ENCODE measurements at regions not wholly inside any gene's neighbourhood (a gene's known extent, or its start where the extent isn't known, plus 50 kb on each side); places are given as distances from the start of the nearest gene placed in this dataset.

DNA sequence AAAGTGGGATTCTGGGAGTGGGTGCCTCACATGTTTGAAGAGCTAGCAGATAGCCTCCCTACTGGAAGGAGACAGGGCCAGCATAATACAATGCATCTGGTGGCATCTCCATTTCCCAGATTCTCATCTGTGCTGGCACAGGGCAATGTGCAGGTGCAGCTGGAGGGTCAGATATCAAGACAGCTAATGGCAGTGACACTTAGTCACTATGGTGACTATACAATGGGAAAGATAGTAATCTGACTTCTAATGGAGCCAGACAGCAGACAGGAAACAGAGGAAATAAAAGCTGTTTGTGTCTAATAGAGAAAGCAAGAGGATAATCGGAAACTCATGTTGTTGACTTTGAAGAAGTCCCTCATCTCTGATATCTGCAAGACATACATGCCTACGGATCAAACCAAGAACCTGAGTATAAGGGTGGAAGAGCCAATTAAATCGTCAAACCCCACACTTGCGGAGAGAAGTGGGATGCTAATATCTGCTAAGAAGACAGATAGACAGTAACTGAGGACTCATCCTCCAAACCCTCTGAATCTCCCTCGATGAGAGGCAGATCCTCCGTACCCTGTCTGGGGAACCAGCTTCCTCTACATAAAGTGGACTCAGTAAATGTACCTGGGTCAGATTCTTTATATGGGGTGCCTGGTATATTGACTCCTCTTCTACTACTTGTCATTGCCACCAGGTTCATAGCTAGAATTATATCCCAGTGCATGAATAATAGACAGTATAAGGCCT is 692.7 kb downstream of the SOCS6 start:
- WGBS (ENCODE audit: insufficient coverage), result no CpG with 5 or more reads among the region's 6 CpGs

DNA sequence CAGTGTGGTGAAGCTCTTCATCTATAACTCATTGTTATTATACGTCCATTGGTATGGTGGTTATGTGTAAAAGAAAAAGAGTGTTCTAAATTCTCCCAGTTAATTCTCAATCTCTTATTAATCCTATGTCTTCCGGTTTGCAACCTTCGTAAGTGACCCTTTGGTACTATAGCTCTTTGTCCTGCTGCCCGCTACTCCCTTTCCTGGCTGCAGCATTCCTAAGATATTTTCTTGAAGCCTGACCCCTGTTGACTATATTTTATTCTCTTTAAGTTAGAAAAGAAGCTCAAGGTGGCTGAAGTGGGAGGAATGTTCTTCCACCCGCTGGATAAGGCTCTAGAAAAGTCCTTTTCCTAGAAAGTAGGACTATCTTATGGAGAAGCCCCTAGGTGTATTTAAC is 684.8 kb downstream of the SOCS6 start:
- no peak overlapping the region for H2AFZ ChIP-seq (ENCODE audit: insufficient read depth, low read depth, low read length, poor library complexity, severe bottlenecking)
- no peaks in the 10 kb centered on the region for H3K79me2 ChIP-seq (ENCODE audit: insufficient read depth, low read length)
- Mint-ChIP-seq H3K4me1 (no peaks in the 10 kb centered on the region), H3K4me3 (no peak overlapping the region), H3K27me3 (ENCODE audit: low read depth in 3 of 3) (no peaks in the 10 kb centered on the region), H3K9me3 (peaks cover 0 to 9% (median 8%) of the 10 kb centered on the region in 7 donors), H3K27ac (no peak overlapping the region), H3K36me3 (no peaks in the 10 kb centered on the region)
- peaks cover 0 to 12% of the 10 kb centered on the region in 2 donors for H3K9me3 ChIP-seq (replicated peaks in 1 of 2; ENCODE audit: control insufficient read depth in 1 of 2, insufficient read depth in 1 of 2, low read length in 2 of 2)
- no CpG with 5 or more reads among the region's 5 CpGs for WGBS (ENCODE audit: insufficient coverage)
- H3K4me3 ChIP-seq (replicated peaks in 1 of 3; ENCODE audit: low read depth in 2 of 3, low read length in 3 of 3), result no peak overlapping the region
- intact Hi-C loops (cut with micrococcal nuclease), result no loop called here
- TF ChIP-seq, protein P1, sequence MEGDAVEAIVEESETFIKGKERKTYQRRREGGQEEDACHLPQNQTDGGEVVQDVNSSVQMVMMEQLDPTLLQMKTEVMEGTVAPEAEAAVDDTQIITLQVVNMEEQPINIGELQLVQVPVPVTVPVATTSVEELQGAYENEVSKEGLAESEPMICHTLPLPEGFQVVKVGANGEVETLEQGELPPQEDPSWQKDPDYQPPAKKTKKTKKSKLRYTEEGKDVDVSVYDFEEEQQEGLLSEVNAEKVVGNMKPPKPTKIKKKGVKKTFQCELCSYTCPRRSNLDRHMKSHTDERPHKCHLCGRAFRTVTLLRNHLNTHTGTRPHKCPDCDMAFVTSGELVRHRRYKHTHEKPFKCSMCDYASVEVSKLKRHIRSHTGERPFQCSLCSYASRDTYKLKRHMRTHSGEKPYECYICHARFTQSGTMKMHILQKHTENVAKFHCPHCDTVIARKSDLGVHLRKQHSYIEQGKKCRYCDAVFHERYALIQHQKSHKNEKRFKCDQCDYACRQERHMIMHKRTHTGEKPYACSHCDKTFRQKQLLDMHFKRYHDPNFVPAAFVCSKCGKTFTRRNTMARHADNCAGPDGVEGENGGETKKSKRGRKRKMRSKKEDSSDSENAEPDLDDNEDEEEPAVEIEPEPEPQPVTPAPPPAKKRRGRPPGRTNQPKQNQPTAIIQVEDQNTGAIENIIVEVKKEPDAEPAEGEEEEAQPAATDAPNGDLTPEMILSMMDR (IDR thresholded peaks at IDR 0.05), result no peak
- no peak overlapping the region for H3K4me2 ChIP-seq (replicated peaks; ENCODE audit: extremely low read depth, low read length, poor library complexity, severe bottlenecking)
- no peaks in the 10 kb centered on the region for H3K27me3 ChIP-seq (ENCODE audit: control insufficient read depth in 2 of 2, insufficient read depth in 2 of 2, low read length in 2 of 2)
- H3K36me3 ChIP-seq (replicated peaks in 1 of 2; ENCODE audit: control insufficient read depth in 1 of 2, insufficient read depth in 2 of 2, low read length in 2 of 2), result no peaks in the 10 kb centered on the region
- H3K4me1 ChIP-seq (ENCODE audit: control insufficient read depth in 1 of 2, insufficient read depth in 2 of 2, low read length in 2 of 2), result no peaks in the 10 kb centered on the region
- no peaks in the 10 kb centered on the region for H4K20me1 ChIP-seq (ENCODE audit: insufficient read depth, low read length)
- no peak for DNase-seq
- H3K27ac ChIP-seq (ENCODE audit: low read depth in 1 of 2, low read length in 2 of 2), result no peak overlapping the region
- no peak overlapping the region for H3K9ac ChIP-seq (ENCODE audit: insufficient read depth, low read length, poor library complexity, severe bottlenecking)

More for the DNA sequence above, 692.7 kb downstream of the SOCS6 start:
- Histone ChIP-seq H3K79me2 (ENCODE audit: insufficient read depth, low read length) (no peaks in the 10 kb centered on the region), H2AFZ (ENCODE audit: insufficient read depth, low read depth, low read length, poor library complexity, severe bottlenecking) (no peak overlapping the region), H3K36me3 (replicated peaks in 1 of 2; ENCODE audit: control insufficient read depth in 1 of 2, insufficient read depth in 2 of 2, low read length in 2 of 2) (no peaks in the 10 kb centered on the region), H3K9ac (ENCODE audit: insufficient read depth, low read length, poor library complexity, severe bottlenecking) (no peak overlapping the region), H4K20me1 (ENCODE audit: insufficient read depth, low read length) (no peaks in the 10 kb centered on the region), H3K4me1 (ENCODE audit: control insufficient read depth in 1 of 2, insufficient read depth in 2 of 2, low read length in 2 of 2) (no peaks in the 10 kb centered on the region), H3K4me3 (replicated peaks in 1 of 3; ENCODE audit: low read depth in 2 of 3, low read length in 3 of 3) (no peak overlapping the region), H3K27ac (ENCODE audit: low read depth in 1 of 2, low read length in 2 of 2) (no peak overlapping the region), H3K27me3 (ENCODE audit: control insufficient read depth in 2 of 2, insufficient read depth in 2 of 2, low read length in 2 of 2) (no peaks in the 10 kb centered on the region), H3K9me3 (replicated peaks in 1 of 2; ENCODE audit: control insufficient read depth in 1 of 2, insufficient read depth in 1 of 2, low read length in 2 of 2) (peaks cover 2 to 17% of the 10 kb centered on the region in 2 donors), H3K4me2 (replicated peaks; ENCODE audit: extremely low read depth, low read length, poor library complexity, severe bottlenecking) (no peak overlapping the region)
- H3K36me3 Mint-ChIP-seq, result no peaks in the 10 kb centered on the region
- no peak overlapping the region for H3K4me3 Mint-ChIP-seq
- H3K27me3 Mint-ChIP-seq (ENCODE audit: low read depth in 3 of 3), result peaks cover 0 to 2% (median 0%) of the 10 kb centered on the region in 3 donors
- intact Hi-C loops (cut with micrococcal nuclease), result no loop called here
- H3K9me3 Mint-ChIP-seq, result peaks cover 3 to 15% (median 9%) of the 10 kb centered on the region in 7 donors
- TF ChIP-seq, protein P1 (IDR thresholded peaks at IDR 0.05), result no peak
- no peak for DNase-seq
- no peak overlapping the region for H3K27ac Mint-ChIP-seq
- no peaks in the 10 kb centered on the region for H3K4me1 Mint-ChIP-seq

Data from CD14-positive monocyte (primary cell).